Effector memory CD8-positive, alpha-beta T cell (primary cell): ENCODE measurements at regions not wholly inside any gene's neighbourhood (a gene's known extent, or its start where the extent isn't known, plus 50 kb on each side); places are given as distances from the start of the nearest gene placed in this dataset.
A peak's percentile ranks its signal among the peaks of the same experiment; 100 is the strongest.
"Not testable (repeated sequence)": the region's sequence is repeated elsewhere in the genome, so short reads cannot be mapped to it uniquely, and the experiment has no call there.

ENCODE experiments used
- ATAC-seq: fragments of 150-1000 bp; cut with Tn5 transposase; replicated peaks from 2 replicates; pipeline ENCODE4 v1.10.0; 2021; ENCODE audit warnings: mild to moderate bottlenecking, moderate library complexity
- DNase-seq, 3 experiments: peaks; one replicate each; pipeline ENCODE4 v3.0.0; 2021
- H3K27ac Mint-ChIP-seq, 2 donors: one replicate each; pipeline ENCODE4 v1.8.0; 2022; ENCODE audit warnings: mild to moderate bottlenecking in 2 of 2, mixed read lengths in 2 of 2, moderate library complexity in 2 of 2
- H3K27me3 Mint-ChIP-seq, 2 donors: one replicate each; pipeline ENCODE4 v1.8.0; 2022; ENCODE audit warnings: mixed read lengths in 2 of 2
- H3K36me3 Mint-ChIP-seq: one replicate; pipeline ENCODE4 v1.8.0; 2022; ENCODE audit warnings: mild to moderate bottlenecking, moderate library complexity, mixed read lengths; ENCODE audit not compliant: insufficient read depth
- H3K4me1 Mint-ChIP-seq, 2 donors: one replicate each; pipeline ENCODE4 v1.8.0; 2022; ENCODE audit warnings: low read depth in 2 of 2, mixed read lengths in 2 of 2
- H3K4me3 Mint-ChIP-seq, 2 donors: one replicate each; pipeline ENCODE4 v1.8.0; 2022; ENCODE audit warnings: mild to moderate bottlenecking in 2 of 2, mixed read lengths in 2 of 2, moderate library complexity in 2 of 2
- H3K9me3 Mint-ChIP-seq, 2 donors: one replicate each; pipeline ENCODE4 v1.8.0; 2022; ENCODE audit warnings: mixed read lengths in 2 of 2

DNA sequence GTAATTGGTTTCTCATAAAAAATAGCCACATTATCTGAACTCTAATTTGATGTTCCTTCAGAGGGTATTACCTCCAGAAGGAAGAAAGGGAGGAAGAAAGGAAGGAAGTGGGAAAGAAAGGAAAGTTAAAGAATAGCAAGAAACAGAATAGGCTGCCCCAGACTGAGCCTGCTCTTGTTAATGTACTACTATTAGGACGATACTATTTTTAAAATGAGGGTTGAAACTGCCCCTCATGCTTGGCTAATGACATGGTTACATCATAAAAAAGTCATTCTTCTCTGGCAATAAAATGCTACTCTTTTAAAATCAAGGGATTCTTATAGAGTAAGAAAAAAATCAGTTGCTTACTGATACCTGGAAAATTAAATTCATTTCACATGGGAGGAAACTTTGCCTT, 253.0 kb downstream of the KTN1 start:
- Mint-ChIP-seq H3K9me3 (no peaks in the 10 kb centered on the region), H3K4me1 (no peaks in the 10 kb centered on the region), H3K4me3 (no peak overlapping the region), H3K27me3 (peaks cover 13 to 18% of the 10 kb centered on the region in 2 donors), H3K36me3 (no peaks in the 10 kb centered on the region), H3K27ac (no peak overlapping the region)
- ATAC-seq = no peak
- no peak for DNase-seq

GRCh38 chr14:55834390-55834789, 254.4 kb downstream of the KTN1 start:
- H3K27me3 Mint-ChIP-seq = peaks cover 13 to 18% of the 10 kb centered on the region in 2 donors
- H3K4me1 Mint-ChIP-seq = no peaks in the 10 kb centered on the region
- H3K9me3 Mint-ChIP-seq = peaks cover 0 to 2% of the 10 kb centered on the region in 2 donors
- H3K36me3 Mint-ChIP-seq = no peaks in the 10 kb centered on the region
- no peak overlapping the region for H3K4me3 Mint-ChIP-seq
- H3K27ac Mint-ChIP-seq = no peak overlapping the region
- no peak for ATAC-seq
- DNase-seq = no peak

DNA sequence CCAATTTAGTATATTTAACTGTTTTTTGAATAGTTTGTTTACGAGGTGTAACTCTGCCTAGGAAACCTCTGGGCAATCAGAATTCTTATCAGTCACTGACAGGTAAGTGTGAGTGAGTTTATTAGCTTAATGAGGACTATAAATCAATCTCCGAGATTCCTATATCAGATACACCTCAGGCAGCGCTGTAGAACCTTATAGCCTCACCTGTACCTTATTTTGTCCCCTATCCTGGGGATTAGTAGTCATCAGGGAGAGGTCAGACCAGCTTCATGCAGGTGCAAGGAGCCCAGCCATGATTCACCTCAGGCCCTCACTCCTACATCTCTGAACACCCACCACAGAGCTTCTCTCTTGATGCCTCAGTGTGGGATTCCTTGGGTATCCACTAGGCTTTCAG, 256.0 kb downstream of the KTN1 start:
- Mint-ChIP-seq H3K27ac (no peak overlapping the region), H3K27me3 (peaks cover 13 to 17% of the 10 kb centered on the region in 2 donors), H3K36me3 (no peaks in the 10 kb centered on the region), H3K4me1 (no peaks in the 10 kb centered on the region), H3K9me3 (peaks cover 0 to 5% of the 10 kb centered on the region in 2 donors), H3K4me3 (no peak overlapping the region)
- no peak for DNase-seq
- no peak for ATAC-seq

- no peaks in the 10 kb centered on the region for H3K36me3 Mint-ChIP-seq
- peaks cover 0 to 5% of the 10 kb centered on the region in 2 donors for H3K9me3 Mint-ChIP-seq
- no peaks in the 10 kb centered on the region for H3K4me1 Mint-ChIP-seq
- H3K27ac Mint-ChIP-seq = no peak overlapping the region
- ATAC-seq (no peak), DNase-seq (no peak)
- H3K27me3 Mint-ChIP-seq = peaks cover 13 to 14% of the 10 kb centered on the region in 2 donors
- no peak overlapping the region for H3K4me3 Mint-ChIP-seq
These were observed 257.5 kb downstream of the KTN1 start for GRCh38 chr14:55837467-55837866.

DNA sequence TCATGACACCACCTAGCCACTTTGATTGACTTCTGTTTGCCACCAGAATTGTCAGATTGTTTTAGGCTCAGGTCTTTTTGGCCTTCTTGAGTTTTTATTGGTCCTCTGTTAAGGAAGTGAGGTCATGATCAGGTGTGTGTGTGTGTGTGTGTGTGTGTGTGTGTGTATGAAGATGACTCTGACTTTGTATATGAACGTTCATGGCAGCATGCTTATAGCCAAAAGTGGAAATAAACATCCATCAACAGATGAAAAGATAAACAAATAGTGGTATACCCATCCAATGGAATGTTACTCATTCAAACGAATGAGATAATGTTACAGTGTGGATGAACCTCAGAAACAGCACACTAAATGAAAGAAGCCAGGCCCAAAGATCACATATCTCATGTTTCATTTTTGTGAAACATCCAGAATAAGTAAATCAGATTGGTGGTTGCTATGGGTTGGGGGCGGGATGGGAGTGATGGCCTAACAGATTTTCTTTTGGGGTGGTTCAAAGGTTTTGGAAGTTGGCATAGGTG, 258.6 kb downstream of the KTN1 start:
- no peak overlapping the region for H3K4me3 Mint-ChIP-seq
- no peaks in the 10 kb centered on the region for H3K36me3 Mint-ChIP-seq
- peaks cover 13 to 14% of the 10 kb centered on the region in 2 donors for H3K27me3 Mint-ChIP-seq
- ATAC-seq (no peak), DNase-seq (no peak)
- no peak overlapping the region for H3K27ac Mint-ChIP-seq
- peaks cover 0 to 5% of the 10 kb centered on the region in 2 donors for H3K9me3 Mint-ChIP-seq
- H3K4me1 Mint-ChIP-seq = no peaks in the 10 kb centered on the region

GRCh38 chr14:55839301-55839947, 259.4 kb downstream of the KTN1 start:
- not testable (repeated sequence) for H3K9me3 Mint-ChIP-seq, H3K4me1 Mint-ChIP-seq, H3K36me3 Mint-ChIP-seq, H3K4me3 Mint-ChIP-seq, DNase-seq, ATAC-seq, H3K27ac Mint-ChIP-seq
- H3K27me3 Mint-ChIP-seq = peaks cover 13 to 14% of the 10 kb centered on the region in 2 donors

GRCh38 chr14:55840821-55841220, 260.8 kb downstream of the KTN1 start:
- ATAC-seq (no peak), DNase-seq (no peak)
- peaks cover 0 to 5% of the 10 kb centered on the region in 2 donors for H3K9me3 Mint-ChIP-seq
- H3K4me3 Mint-ChIP-seq = no peak overlapping the region
- H3K27ac Mint-ChIP-seq = no peak overlapping the region
- H3K27me3 Mint-ChIP-seq = peaks cover 13 to 14% of the 10 kb centered on the region in 2 donors
- H3K4me1 Mint-ChIP-seq = no peaks in the 10 kb centered on the region
- H3K36me3 Mint-ChIP-seq = no peaks in the 10 kb centered on the region

DNA sequence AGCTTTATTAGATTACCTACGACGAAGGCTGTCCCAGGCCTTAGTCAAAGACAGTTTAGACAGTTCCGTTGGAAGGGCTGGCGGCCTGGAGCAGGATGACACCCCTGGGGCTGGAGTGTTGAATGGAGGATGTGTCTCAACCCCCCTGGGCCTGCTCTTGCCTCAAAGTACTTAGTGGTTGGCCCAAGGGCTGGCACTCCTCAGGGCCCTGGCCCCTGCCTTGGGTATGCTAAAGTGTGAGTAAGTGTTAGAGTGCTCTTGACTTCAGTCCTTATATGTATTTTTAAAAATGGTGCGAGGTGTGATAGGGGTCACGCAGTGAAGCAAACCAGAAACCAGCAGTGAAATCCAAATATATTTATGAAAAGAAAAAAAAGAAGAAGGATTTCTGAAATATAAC, 261.6 kb downstream of the KTN1 start:
- Mint-ChIP-seq H3K9me3 (peaks cover 0 to 5% of the 10 kb centered on the region in 2 donors), H3K4me3 (no peak overlapping the region), H3K36me3 (no peaks in the 10 kb centered on the region), H3K27me3 (peaks cover 7 to 10% of the 10 kb centered on the region in 2 donors), H3K4me1 (no peaks in the 10 kb centered on the region), H3K27ac (peak overlapping the region in 1 of 2 donors; percentile 68)
- no peak for ATAC-seq
- DNase-seq = no peak

GRCh38 chr14:55843718-55844403, 263.9 kb downstream of the KTN1 start:
- ATAC-seq = no peak
- Mint-ChIP-seq H3K4me1 (no peaks in the 10 kb centered on the region), H3K9me3 (peaks cover 0 to 3% of the 10 kb centered on the region in 2 donors), H3K27ac (no peak overlapping the region), H3K4me3 (no peak overlapping the region), H3K36me3 (no peaks in the 10 kb centered on the region), H3K27me3 (no peaks in the 10 kb centered on the region)
- DNase-seq = no peak

- Mint-ChIP-seq H3K27ac (no peak overlapping the region), H3K4me1 (no peaks in the 10 kb centered on the region), H3K27me3 (peaks cover 6 to 8% of the 10 kb centered on the region in 2 donors), H3K36me3 (no peaks in the 10 kb centered on the region), H3K4me3 (no peak overlapping the region), H3K9me3 (no peaks in the 10 kb centered on the region)
- DNase-seq (no peak), ATAC-seq (no peak)
These were observed 266.2 kb downstream of the KTN1 start for GRCh38 chr14:55845963-55846825.

- H3K4me1 Mint-ChIP-seq = no peaks in the 10 kb centered on the region
- no peaks in the 10 kb centered on the region for H3K36me3 Mint-ChIP-seq
- ATAC-seq (no peak), DNase-seq (no peak)
- H3K4me3 Mint-ChIP-seq = no peak overlapping the region
- no peak overlapping the region for H3K27ac Mint-ChIP-seq
- H3K27me3 Mint-ChIP-seq = peaks cover 6 to 8% of the 10 kb centered on the region in 2 donors
- no peaks in the 10 kb centered on the region for H3K9me3 Mint-ChIP-seq
These were observed 266.9 kb downstream of the KTN1 start for GRCh38 chr14:55846826-55847446.

DNA sequence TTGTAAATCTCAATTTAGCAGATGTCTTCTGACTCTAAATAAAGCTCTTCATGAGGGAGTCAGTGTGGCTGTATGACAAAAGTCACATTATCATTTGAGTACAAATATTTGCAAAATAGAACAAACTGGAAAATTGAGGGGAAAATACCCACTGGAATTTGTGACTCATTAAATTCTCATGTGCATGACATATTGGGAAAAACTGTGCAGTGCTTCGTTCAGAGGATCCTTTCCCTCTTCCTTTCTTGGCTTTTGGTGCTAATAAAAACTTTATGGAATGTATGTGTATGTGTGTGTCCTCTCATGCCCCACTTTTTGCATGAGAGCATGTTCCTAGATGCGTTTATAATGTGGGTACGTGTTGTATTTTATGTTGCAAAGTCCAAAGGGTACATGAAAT, 267.8 kb downstream of the KTN1 start:
- H3K4me1 Mint-ChIP-seq = no peaks in the 10 kb centered on the region
- no peak for DNase-seq
- H3K27me3 Mint-ChIP-seq = peaks cover 6 to 8% of the 10 kb centered on the region in 2 donors
- no peaks in the 10 kb centered on the region for H3K9me3 Mint-ChIP-seq
- H3K27ac Mint-ChIP-seq = no peak overlapping the region
- H3K4me3 Mint-ChIP-seq = no peak overlapping the region
- H3K36me3 Mint-ChIP-seq = no peaks in the 10 kb centered on the region
- ATAC-seq = no peak

GRCh38 chr14:55848964-55849363, 269.0 kb downstream of the KTN1 start:
- no peaks in the 10 kb centered on the region for H3K36me3 Mint-ChIP-seq
- H3K4me1 Mint-ChIP-seq = no peaks in the 10 kb centered on the region
- peaks cover 6 to 8% of the 10 kb centered on the region in 2 donors for H3K27me3 Mint-ChIP-seq
- H3K4me3 Mint-ChIP-seq = no peak overlapping the region
- ATAC-seq (no peak), DNase-seq (no peak)
- no peaks in the 10 kb centered on the region for H3K9me3 Mint-ChIP-seq
- no peak overlapping the region for H3K27ac Mint-ChIP-seq
